IMR-90 (cell line): ENCODE measurements at regions not wholly inside any gene's neighbourhood (a gene's known extent, or its start where the extent isn't known, plus 50 kb on each side); places are given as distances from the start of the nearest gene placed in this dataset.

Source experiments
- ATAC-seq: fragments of 200-7000 bp; cut with Tn5 transposase; 2 replicates; pipeline ENCODE4 v1.9.1; 2020; ENCODE audit warnings: low read depth, mild to moderate bottlenecking, moderate library complexity
- BruUV-seq: library from RNA; stranded (reverse); fragments of 400-500 nt; replicated peaks from 2 replicates; lab custom pipeline; 2021; lab: Mats Ljungman, UMichigan
- CTCF ChIA-PET: fragments of 300-600 bp; formaldehyde crosslinking; extraction: SDS; loops from one replicate; lab custom pipeline; 2021; ENCODE audit warnings: antibody characterized with exemption; lab: Yijun Ruan, JAX
- POLR2A ChIA-PET: fragments of 300-600 bp; sonication (Branson Sonifier 250); formaldehyde crosslinking; loops from one replicate; lab custom pipeline; 2022; ENCODE audit warnings: antibody characterized with exemption; ENCODE audit not compliant: unreplicated experiment; lab: Charles Lee
- DNase-seq: peaks from one replicate; pipeline ENCODE4 v3.0.0; 2013
- H2AFZ ChIP-seq: replicated peaks from 2 replicates; pipeline ENCODE3; 2013; ENCODE audit warnings: low read length, mild to moderate bottlenecking; ENCODE audit not compliant: poor library complexity
- H2AK5ac ChIP-seq: 2 replicates; pipeline ENCODE4 v1.6.1; 2013; ENCODE audit warnings: low read depth, low read length, inconsistent platforms
- H2AK9ac ChIP-seq: replicated peaks from 2 replicates; pipeline ENCODE3; 2013; ENCODE audit warnings: mild to moderate bottlenecking, low read depth, low read length, moderate library complexity; ENCODE audit not compliant: poor library complexity
- H2BK120ac ChIP-seq: 2 replicates; pipeline ENCODE4 v1.6.1; 2013; ENCODE audit warnings: low read depth, low read length, inconsistent platforms
- H2BK15ac ChIP-seq: 3 replicates; pipeline ENCODE4 v1.6.1; 2013; ENCODE audit warnings: low read depth, low read length, inconsistent platforms
- H2BK20ac ChIP-seq: 2 replicates; pipeline ENCODE4 v1.6.1; 2013; ENCODE audit warnings: low read depth, mild to moderate bottlenecking, inconsistent platforms, low read length, moderate library complexity
- H2BK5ac ChIP-seq: 2 replicates; pipeline ENCODE4 v1.6.1; 2013; ENCODE audit warnings: mild to moderate bottlenecking, low read depth, low read length, inconsistent platforms; ENCODE audit not compliant: poor library complexity, severe bottlenecking
- H3K14ac ChIP-seq: replicated peaks from 2 replicates; pipeline ENCODE4 v1.6.1; 2013; ENCODE audit warnings: low read depth, low read length, inconsistent platforms
- H3K18ac ChIP-seq: 2 replicates; pipeline ENCODE4 v1.6.1; 2013; ENCODE audit warnings: low read depth, low read length, control low read depth
- H3K23ac ChIP-seq: 2 replicates; pipeline ENCODE4 v1.6.1; 2013; ENCODE audit warnings: low read depth, low read length, inconsistent platforms
- H3K27ac ChIP-seq: 2 replicates; pipeline ENCODE4 v1.5.1; 2013; ENCODE audit warnings: mild to moderate bottlenecking, control low read depth, low read length; ENCODE audit not compliant: insufficient read depth
- H3K27me3 ChIP-seq: 2 replicates; pipeline ENCODE4 v1.6.1; 2013; ENCODE audit warnings: low read length; ENCODE audit not compliant: control insufficient read depth, insufficient read depth
- H3K36me3 ChIP-seq: 2 replicates; pipeline ENCODE4 v1.6.1; 2013; ENCODE audit warnings: low read length, mixed read lengths; ENCODE audit not compliant: control insufficient read depth, insufficient read depth
- H3K4ac ChIP-seq: 2 replicates; pipeline ENCODE4 v1.6.1; 2013; ENCODE audit warnings: low read depth, low read length, inconsistent platforms
- H3K4me1 ChIP-seq: 2 replicates; pipeline ENCODE4 v1.6.1; 2013; ENCODE audit warnings: low read length, mixed read lengths; ENCODE audit not compliant: control insufficient read depth, insufficient read depth
- H3K4me2 ChIP-seq: 2 replicates; pipeline ENCODE4 v1.6.1; 2013; ENCODE audit warnings: low read depth, mild to moderate bottlenecking, control low read depth, low read length, moderate library complexity
- H3K4me3 ChIP-seq: 2 replicates; pipeline ENCODE4 v1.5.1; 2013; ENCODE audit warnings: low read depth, mild to moderate bottlenecking, control low read depth, low read length, moderate library complexity; ENCODE audit not compliant: insufficient read depth
- H3K56ac ChIP-seq: 2 replicates; pipeline ENCODE4 v1.6.1; 2013; ENCODE audit warnings: low read length, inconsistent platforms; ENCODE audit not compliant: insufficient read depth; ENCODE audit errors: extremely low read depth
- H3K79me1 ChIP-seq, 2 experiments: 2 replicates each; pipeline ENCODE4 v1.6.1; 2013; ENCODE audit warnings: low read length in 2 of 2, inconsistent platforms in 1 of 2, low read depth in 1 of 2
- H3K9ac ChIP-seq: 2 replicates; pipeline ENCODE4 v1.6.1; 2013; ENCODE audit warnings: low read depth, low read length, control low read depth
- H3K9me1 ChIP-seq: 2 replicates; pipeline ENCODE4 v1.6.1; 2013; ENCODE audit warnings: low read length, inconsistent platforms; ENCODE audit not compliant: insufficient read depth
- H3K9me3 ChIP-seq: 2 replicates; pipeline ENCODE4 v1.6.1; 2013; ENCODE audit warnings: low read length; ENCODE audit not compliant: control insufficient read depth, insufficient read depth
- H4K20me1 ChIP-seq: 2 replicates; pipeline ENCODE4 v1.6.1; 2013; ENCODE audit warnings: low read length, inconsistent platforms; ENCODE audit not compliant: insufficient read depth
- H4K5ac ChIP-seq: 2 replicates; pipeline ENCODE4 v1.6.1; 2013; ENCODE audit warnings: mild to moderate bottlenecking, low read depth, low read length, control low read depth
- H4K8ac ChIP-seq, 2 experiments: 2 replicates each; pipeline ENCODE4 v1.6.1; 2013; ENCODE audit warnings: low read depth in 2 of 2, low read length in 2 of 2, control low read depth in 1 of 2, inconsistent platforms in 1 of 2
- H4K91ac ChIP-seq: 2 replicates; pipeline ENCODE4 v1.6.1; 2013; ENCODE audit warnings: low read depth, low read length, inconsistent platforms; ENCODE audit not compliant: insufficient read depth
- BHLHE40 ChIP-seq: fragments of 150-350 bp; IDR thresholded peaks from 2 replicates; pipeline ENCODE4 v1.6.1; 2016; ENCODE audit warnings: mild to moderate bottlenecking, low read depth, low read length
- CHD1 ChIP-seq: IDR thresholded peaks from 2 replicates; pipeline ENCODE4 v1.6.1; 2012; ENCODE audit warnings: low read depth, low read length, improper control_type of control experiment
- FOS ChIP-seq: fragments of 150-350 bp; IDR thresholded peaks from 2 replicates; pipeline ENCODE4 v1.6.1; 2016; ENCODE audit warnings: low read depth, low read length
- MAFK ChIP-seq: IDR thresholded peaks from 2 replicates; pipeline ENCODE4 v1.6.1; 2012; ENCODE audit warnings: low read depth, low read length, improper control_type of control experiment
- RAD21 ChIP-seq: IDR thresholded peaks from 2 replicates; pipeline ENCODE4 v1.6.1; 2012; ENCODE audit warnings: low read length, improper control_type of control experiment
- WGBS, 2 experiments: methylation state at CpG; one replicate each; pipeline versions ENCODE4 v1.1.5 to v1.1.7; 2013; ENCODE audit warnings: missing lambda C conversion rate in 2 of 2; ENCODE audit not compliant: insufficient read length in 1 of 2; ENCODE audit errors: extremely low coverage in 2 of 2; 5-methylcytosine and 5-hydroxymethylcytosine counted together
- dilution Hi-C: fragments of 300-500 bp; cut with HindIII; formaldehyde crosslinking; loops from one replicate; pipeline ENCODE4 v1.14.3; 2018; ENCODE audit warnings: low sequenced_read_pairs; ENCODE audit not compliant: unreplicated experiment
- in situ Hi-C: fragments of 300-500 bp; cut with MboI; formaldehyde crosslinking; loops from 3 replicates; pipeline ENCODE4 v1.14.3; 2019; ENCODE audit warnings: low sequenced_read_pairs, inconsistent platforms, mixed read lengths
- intact Hi-C: fragments of 100-400 bp; cut with micrococcal nuclease; formaldehyde crosslinking; loops from 2 replicates; pipeline ENCODE4 v1.10.0; 2022

GRCh38 chr12:126994599-126994998, 1272.4 kb upstream of the TMEM132C start:
- Histone ChIP-seq H3K23ac (no peak overlapping the region), H4K8ac (no peak overlapping the region), H3K79me1 (no peaks in the 10 kb centered on the region), H2BK120ac (no peak overlapping the region), H3K9ac (no peak overlapping the region), H3K4me1 (no peaks in the 10 kb centered on the region), H3K36me3 (no peaks in the 10 kb centered on the region), H3K18ac (no peak overlapping the region), H3K9me3 (peaks cover 18% of the 10 kb centered on the region), H3K14ac (no peak overlapping the region), H3K56ac (no peak overlapping the region), H2BK15ac (no peak overlapping the region), H3K27ac (no peak overlapping the region), H2BK20ac (no peak overlapping the region), H3K9me1 (no peaks in the 10 kb centered on the region), H3K4ac (no peak overlapping the region), H4K5ac (no peak overlapping the region), H2AK9ac (no peak overlapping the region), H4K20me1 (no peaks in the 10 kb centered on the region), H3K4me3 (no peak overlapping the region), H3K27me3 (no peaks in the 10 kb centered on the region), H2AK5ac (no peak overlapping the region), H2AFZ (no peak overlapping the region), H4K91ac (no peak overlapping the region), H2BK5ac (no peak overlapping the region), H3K4me2 (no peak overlapping the region)
- intact Hi-C loops (no loop called here), dilution Hi-C loops (no loop called here), in situ Hi-C loops (no loop called here)
- ATAC-seq: no peak
- ChIA-PET CTCF (no interaction called here), POLR2A (no interaction called here)
- WGBS, 2 experiments: 33% methylated on average over 1 of the region's 4 CpGs; no CpG with 5 or more reads in 1 of the 2 experiments
- no TSS peak for BruUV-seq
- DNase-seq: no peak
- TF ChIP-seq FOS: no peak
- TF ChIP-seq RAD21: no peak
- TF ChIP-seq CHD1: no peak
- TF ChIP-seq BHLHE40: no peak
- TF ChIP-seq MAFK: no peak
